Erythroblast (primary cell): ENCODE measurements at regions not wholly inside any gene's neighbourhood (a gene's known extent, or its start where the extent isn't known, plus 50 kb on each side); places are given as distances from the start of the nearest gene placed in this dataset.

Experiments
- GATA1 ChIP-seq: IDR thresholded peaks from 2 replicates; pipeline ENCODE4 v1.6.1; 2011; ENCODE audit warnings: low read depth, mild to moderate bottlenecking, control low read depth, low read length, moderate library complexity
- POLR2A ChIP-seq: IDR thresholded peaks from 2 replicates; pipeline ENCODE4 v1.6.1; 2011; ENCODE audit warnings: mild to moderate bottlenecking, low read length

- TF ChIP-seq POLR2A (no peak), GATA1 (no peak)
Measured at GRCh38 chr13:24943136-24943535, 152.8 kb upstream of the PABPC3 start.
